Trophoblast cell (in vitro differentiated cells and primary cell): ENCODE measurements at regions not wholly inside any gene's neighbourhood (a gene's known extent, or its start where the extent isn't known, plus 50 kb on each side); places are given as distances from the start of the nearest gene placed in this dataset.

Experiments used
- DNase-seq, 2 donors: peaks; one replicate each; pipeline ENCODE4 v3.0.0-alpha.2; 2016
- H2AFZ ChIP-seq: 2 replicates; pipeline ENCODE4 v1.6.1; 2013; ENCODE audit warnings: low read length, moderate library complexity, mild to moderate bottlenecking; ENCODE audit not compliant: insufficient read depth, poor library complexity
- H2AK5ac ChIP-seq: 2 replicates; pipeline ENCODE4 v1.6.1; 2013; ENCODE audit warnings: mild to moderate bottlenecking, low read length
- H2BK120ac ChIP-seq: 2 replicates; pipeline ENCODE4 v1.6.1; 2013; ENCODE audit warnings: low read length, mild to moderate bottlenecking, moderate library complexity; ENCODE audit not compliant: insufficient read depth, poor library complexity
- H2BK12ac ChIP-seq: 2 replicates; pipeline ENCODE4 v1.6.1; 2013; ENCODE audit warnings: mild to moderate bottlenecking, low read length, moderate library complexity
- H2BK5ac ChIP-seq: 2 replicates; pipeline ENCODE4 v1.6.1; 2013; ENCODE audit warnings: low read length, low read depth, moderate library complexity, mild to moderate bottlenecking; ENCODE audit not compliant: poor library complexity
- H3K14ac ChIP-seq: 2 replicates; pipeline ENCODE4 v1.6.1; 2013; ENCODE audit warnings: mild to moderate bottlenecking, low read length
- H3K18ac ChIP-seq: 2 replicates; pipeline ENCODE4 v1.6.1; 2013; ENCODE audit warnings: mild to moderate bottlenecking, low read length
- H3K23ac ChIP-seq: 2 replicates; pipeline ENCODE4 v1.6.1; 2013; ENCODE audit warnings: low read length
- H3K27ac ChIP-seq: 2 replicates; pipeline ENCODE4 v1.5.1; 2013; ENCODE audit warnings: low read depth, mild to moderate bottlenecking, inconsistent platforms, low read length, moderate library complexity
- H3K27me3 ChIP-seq: 2 replicates; pipeline ENCODE4 v1.6.1; 2013; ENCODE audit warnings: inconsistent platforms, mild to moderate bottlenecking, low read length, moderate library complexity; ENCODE audit not compliant: insufficient read depth
- H3K36me3 ChIP-seq, 2 experiments: 1 replicate in 1 of 2; 2 replicates in 1 of 2; pipeline ENCODE4 v1.6.1; 2013; ENCODE audit warnings: low read length in 2 of 2, mild to moderate bottlenecking in 2 of 2, moderate library complexity in 1 of 2; ENCODE audit not compliant: insufficient read depth in 2 of 2, control insufficient read depth in 1 of 2
- H3K4ac ChIP-seq: 2 replicates; pipeline ENCODE4 v1.6.1; 2013; ENCODE audit warnings: low read depth, mild to moderate bottlenecking, low read length, moderate library complexity
- H3K4me1 ChIP-seq, 2 experiments: 1 replicate in 1 of 2; 2 replicates in 1 of 2; pipeline ENCODE4 v1.6.1; 2013; ENCODE audit warnings: low read length in 2 of 2, mild to moderate bottlenecking in 2 of 2, moderate library complexity in 1 of 2; ENCODE audit not compliant: insufficient read depth in 2 of 2, control insufficient read depth in 1 of 2
- H3K4me2 ChIP-seq: 2 replicates; pipeline ENCODE4 v1.6.1; 2013; ENCODE audit warnings: inconsistent platforms, mild to moderate bottlenecking, low read length, moderate library complexity
- H3K4me3 ChIP-seq: 2 replicates; pipeline ENCODE4 v1.5.1; 2013; ENCODE audit warnings: mild to moderate bottlenecking, low read depth, low read length, inconsistent platforms
- H3K79me1 ChIP-seq: one replicate; pipeline ENCODE4 v1.6.1; 2013; ENCODE audit warnings: low read length
- H3K79me2 ChIP-seq: 2 replicates; pipeline ENCODE4 v1.6.1; 2013; ENCODE audit warnings: low read length, mild to moderate bottlenecking; ENCODE audit not compliant: control insufficient read depth, insufficient read depth, poor library complexity
- H3K9ac ChIP-seq: 2 replicates; pipeline ENCODE4 v1.6.1; 2013; ENCODE audit warnings: mild to moderate bottlenecking, low read length
- H3K9me3 ChIP-seq: 2 replicates; pipeline ENCODE4 v1.6.1; 2013; ENCODE audit warnings: low read depth, mild to moderate bottlenecking, control low read depth, inconsistent platforms, low read length; ENCODE audit not compliant: insufficient read depth
- H4K12ac ChIP-seq: 2 replicates; pipeline ENCODE4 v1.6.1; 2013; ENCODE audit warnings: low read depth, mild to moderate bottlenecking, low read length, moderate library complexity
- H4K8ac ChIP-seq: 2 replicates; pipeline ENCODE4 v1.6.1; 2013; ENCODE audit warnings: low read depth, mild to moderate bottlenecking, low read length, moderate library complexity
- H4K91ac ChIP-seq: one replicate; pipeline ENCODE4 v1.6.1; 2013; ENCODE audit warnings: low read depth, mild to moderate bottlenecking, low read length, moderate library complexity
- WGBS: extraction: QIAGEN DNeasy Blood & Tissue Kit; methylation state at CpG from one replicate; pipeline ENCODE4 v1.1.7; 2013; ENCODE audit warnings: missing lambda C conversion rate; ENCODE audit not compliant: insufficient read length, insufficient coverage; ENCODE audit errors: extremely low coverage; 5-methylcytosine and 5-hydroxymethylcytosine counted together

DNA sequence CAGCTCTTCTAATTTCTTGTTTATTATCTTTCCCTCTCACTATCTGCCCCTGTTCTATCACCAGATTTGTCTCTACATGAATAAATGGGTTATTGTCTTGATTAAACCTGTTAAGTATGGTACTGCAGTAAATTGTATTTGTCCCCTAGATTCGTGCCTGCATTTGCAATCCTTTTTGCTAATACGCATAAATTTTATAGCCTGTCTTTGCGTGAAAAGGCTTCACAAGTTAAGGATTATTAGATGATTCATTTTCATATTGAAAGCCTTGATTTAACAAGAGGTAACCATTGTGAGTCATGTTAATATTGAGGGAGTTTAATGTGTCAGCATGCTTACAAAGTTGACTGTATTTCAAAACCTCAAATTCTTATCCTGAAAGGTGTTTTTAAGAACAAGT lies 204.6 kb downstream of the PCSK1 start:
- Histone ChIP-seq H3K4ac (no peak overlapping the region), H3K14ac (no peak overlapping the region), H3K27ac (no peak overlapping the region), H2BK12ac (no peak overlapping the region), H3K79me2 (no peaks in the 10 kb centered on the region), H3K4me2 (no peak overlapping the region), H3K79me1 (no peaks in the 10 kb centered on the region), H3K23ac (no peak overlapping the region), H2BK120ac (no peak overlapping the region), H4K12ac (no peak overlapping the region), H3K9me3 (no peaks in the 10 kb centered on the region), H2BK5ac (no peak overlapping the region), H3K36me3 (no peaks in the 10 kb centered on the region), H3K4me1 (no peaks in the 10 kb centered on the region), H2AFZ (no peak overlapping the region), H3K4me3 (no peak overlapping the region), H3K9ac (no peak overlapping the region), H3K18ac (no peak overlapping the region), H4K91ac (no peak overlapping the region), H3K27me3 (no peaks in the 10 kb centered on the region), H4K8ac (no peak overlapping the region), H2AK5ac (no peak overlapping the region)
- WGBS, result no CpG with 5 or more reads among the region's 3 CpGs
- DNase-seq, result no peak

DNA sequence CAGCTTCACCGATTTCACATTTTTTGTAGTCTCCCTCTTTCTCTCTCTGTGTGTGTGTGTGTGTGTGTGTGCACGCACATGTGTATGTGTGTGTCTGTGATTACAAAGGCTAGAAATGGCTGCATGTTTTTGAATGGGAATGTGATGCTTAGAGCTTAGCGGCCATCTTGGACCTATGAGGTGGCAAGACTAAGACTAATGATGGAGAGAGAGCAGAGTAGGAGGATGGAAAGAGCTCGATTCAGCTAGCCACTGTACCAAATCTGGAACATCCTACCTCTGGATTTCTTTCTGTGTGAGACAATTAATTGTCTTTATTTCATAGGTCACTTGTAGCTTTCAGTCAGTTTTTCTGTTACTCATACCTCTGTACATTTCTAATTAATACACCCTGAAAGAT lies 205.1 kb downstream of the PCSK1 start:
- no peaks in the 10 kb centered on the region for H3K36me3 ChIP-seq
- no peak overlapping the region for H2BK12ac ChIP-seq
- H3K23ac ChIP-seq, result no peak overlapping the region
- H3K79me1 ChIP-seq, result no peaks in the 10 kb centered on the region
- no peak overlapping the region for H4K8ac ChIP-seq
- H3K27ac ChIP-seq, result no peak overlapping the region
- H3K4ac ChIP-seq, result no peak overlapping the region
- no peaks in the 10 kb centered on the region for H3K79me2 ChIP-seq
- no CpG with 5 or more reads among the region's 4 CpGs for WGBS
- H3K27me3 ChIP-seq, result no peaks in the 10 kb centered on the region
- H2AFZ ChIP-seq, result no peak overlapping the region
- no peak overlapping the region for H4K12ac ChIP-seq
- H3K9ac ChIP-seq, result no peak overlapping the region
- no peak overlapping the region for H4K91ac ChIP-seq
- H3K4me3 ChIP-seq, result no peak overlapping the region
- H3K14ac ChIP-seq, result no peak overlapping the region
- no peak overlapping the region for H3K18ac ChIP-seq
- DNase-seq, result no peak
- no peak overlapping the region for H2BK120ac ChIP-seq
- no peak overlapping the region for H2BK5ac ChIP-seq
- no peak overlapping the region for H3K4me2 ChIP-seq
- H3K9me3 ChIP-seq, result no peaks in the 10 kb centered on the region
- H3K4me1 ChIP-seq, result no peaks in the 10 kb centered on the region
- H2AK5ac ChIP-seq, result no peak overlapping the region

DNA sequence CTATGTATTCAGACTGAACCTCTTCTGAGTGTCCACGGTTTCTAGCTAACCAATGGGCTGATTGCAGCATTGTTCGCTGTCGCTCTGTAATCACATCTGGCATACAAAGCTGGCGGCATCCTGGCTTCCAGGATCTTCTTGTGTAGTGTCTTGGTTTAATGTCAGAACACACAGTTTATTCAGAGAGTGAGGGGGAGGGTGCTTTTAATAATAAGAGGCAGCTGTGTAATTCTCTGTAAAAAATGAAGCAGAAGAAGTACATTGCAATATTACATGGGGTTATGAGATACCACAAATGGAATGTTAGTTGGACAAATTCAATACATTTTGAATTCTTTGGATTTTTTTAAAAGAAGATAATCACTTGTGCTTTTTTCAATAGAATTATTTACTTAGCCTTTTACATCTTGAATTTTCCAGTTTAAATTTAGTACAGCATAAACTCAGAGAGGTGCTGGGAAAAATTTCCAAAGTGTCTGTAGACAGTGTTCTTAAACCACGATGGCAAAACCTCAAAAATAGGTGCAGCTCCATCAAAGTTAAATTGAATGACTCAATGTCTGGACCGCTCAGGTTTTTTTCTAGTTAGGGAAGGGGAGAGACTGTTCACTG lies 206.0 kb downstream of the PCSK1 start:
- Histone ChIP-seq H3K79me2 (no peaks in the 10 kb centered on the region), H4K8ac (no peak overlapping the region), H4K91ac (no peak overlapping the region), H2BK5ac (no peak overlapping the region), H4K12ac (no peak overlapping the region), H3K79me1 (no peaks in the 10 kb centered on the region), H3K27me3 (no peaks in the 10 kb centered on the region), H2BK12ac (no peak overlapping the region), H3K36me3 (no peaks in the 10 kb centered on the region), H2AFZ (no peak overlapping the region), H3K4ac (no peak overlapping the region), H3K23ac (no peak overlapping the region), H3K4me1 (no peaks in the 10 kb centered on the region), H3K4me2 (no peak overlapping the region), H2AK5ac (no peak overlapping the region), H3K9ac (no peak overlapping the region), H3K27ac (no peak overlapping the region), H3K9me3 (no peaks in the 10 kb centered on the region), H3K14ac (no peak overlapping the region), H2BK120ac (no peak overlapping the region), H3K18ac (no peak overlapping the region), H3K4me3 (no peak overlapping the region)
- WGBS, result no CpG with 5 or more reads among the region's 6 CpGs
- peak in 1 of 2 donors; percentile 45 for DNase-seq

DNA sequence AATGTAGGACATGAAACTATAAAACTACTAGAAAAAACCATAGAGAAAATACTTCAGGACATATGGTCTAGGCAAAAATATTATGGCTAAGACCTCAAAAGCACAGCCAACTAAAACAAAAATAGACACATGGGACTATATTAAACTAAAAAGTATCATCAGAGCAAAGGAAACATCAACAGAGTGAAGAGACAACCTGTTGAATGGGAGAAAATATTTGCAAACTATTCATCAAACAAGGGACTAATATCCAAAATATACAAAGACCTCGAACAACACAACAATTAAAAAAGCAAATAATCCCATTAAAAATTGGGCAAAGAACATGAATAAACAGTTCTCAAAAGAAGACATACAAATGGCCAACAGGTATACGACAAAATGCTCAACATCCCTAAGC lies 210.9 kb downstream of the PCSK1 start:
- Histone ChIP-seq H3K79me2 (no peaks in the 10 kb centered on the region), H2AFZ (no peak overlapping the region), H2BK5ac (no peak overlapping the region), H2AK5ac (no peak overlapping the region), H3K36me3 (no peaks in the 10 kb centered on the region), H3K4me3 (no peak overlapping the region), H4K8ac (no peak overlapping the region), H3K23ac (no peak overlapping the region), H3K4ac (no peak overlapping the region), H3K4me2 (no peak overlapping the region), H3K27ac (no peak overlapping the region), H3K18ac (no peak overlapping the region), H2BK120ac (no peak overlapping the region), H3K9me3 (no peaks in the 10 kb centered on the region), H3K27me3 (no peaks in the 10 kb centered on the region), H3K14ac (no peak overlapping the region), H3K79me1 (no peaks in the 10 kb centered on the region), H4K12ac (no peak overlapping the region), H3K9ac (no peak overlapping the region), H2BK12ac (no peak overlapping the region), H4K91ac (no peak overlapping the region), H3K4me1 (no peaks in the 10 kb centered on the region)
- WGBS, result no CpG with 5 or more reads among the region's 2 CpGs
- no peak for DNase-seq
